ENCODE measurements at regions not wholly inside any gene's neighbourhood (a gene's known extent, or its start where the extent isn't known, plus 50 kb on each side); places are given as distances from the start of the nearest gene placed in this dataset.

DNA sequence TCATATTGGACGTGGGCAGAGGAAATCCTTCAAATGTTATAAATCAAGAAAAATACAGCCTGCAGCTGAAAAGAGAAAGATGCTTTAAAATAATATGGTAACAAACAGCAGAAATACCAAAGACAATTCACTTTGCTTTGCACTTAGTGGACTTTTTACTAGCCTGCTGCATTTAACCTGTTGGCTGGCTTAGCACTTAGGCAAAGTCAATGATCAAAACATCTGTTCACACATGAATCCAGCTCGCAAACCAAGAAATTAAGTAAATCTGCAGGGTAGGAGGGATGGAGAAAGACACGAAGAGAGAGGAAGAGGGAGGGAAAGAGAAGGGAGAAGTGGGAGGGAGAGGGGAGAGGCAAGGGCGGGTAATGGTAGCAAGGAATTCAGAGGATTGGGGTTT lies 103.6 kb upstream of the RAB4A start:
- Histone ChIP-seq H4K20me1 (ENCODE audit: insufficient read depth, low read length) (no peaks in the 10 kb centered on the region), H3K27me3 (replicated peaks; ENCODE audit: insufficient read depth, low read length) (no peaks in the 10 kb centered on the region), H3K36me3 (replicated peaks; ENCODE audit: insufficient read depth, low read length) (no peaks in the 10 kb centered on the region), H3K79me2 (ENCODE audit: low read length) (no peaks in the 10 kb centered on the region), H2AFZ (ENCODE audit: low read length) (no peak overlapping the region), H3K27ac (ENCODE audit: low read length) (no peak overlapping the region), H3K4me2 (ENCODE audit: low read depth, low read length) (no peak overlapping the region), H3K9ac (ENCODE audit: low read length) (no peak overlapping the region), H3K4me1 (ENCODE audit: low read length) (peaks cover 8% of the 10 kb centered on the region; the same call in 1 of the 2 replicates), H3F3A (ENCODE audit: insufficient read depth, low read length) (no peaks in the 10 kb centered on the region), H3K4me3 (ENCODE audit: low read length) (no peak overlapping the region), H3K9me2 (replicated peaks; ENCODE audit: insufficient read depth, low read length) (no peaks in the 10 kb centered on the region), H3K9me3 (replicated peaks; ENCODE audit: insufficient read depth, low read length) (no peaks in the 10 kb centered on the region)
- no peak for DNase-seq
- TF ChIP-seq EZH2 (optimal IDR thresholded peaks at IDR 0.05; ENCODE audit: low read depth, low read length) (no peak), EZH2phosphoT487 (IDR thresholded peaks at IDR 0.05; ENCODE audit: low read length) (no peak)
- TF ChIP-seq, protein P1, sequence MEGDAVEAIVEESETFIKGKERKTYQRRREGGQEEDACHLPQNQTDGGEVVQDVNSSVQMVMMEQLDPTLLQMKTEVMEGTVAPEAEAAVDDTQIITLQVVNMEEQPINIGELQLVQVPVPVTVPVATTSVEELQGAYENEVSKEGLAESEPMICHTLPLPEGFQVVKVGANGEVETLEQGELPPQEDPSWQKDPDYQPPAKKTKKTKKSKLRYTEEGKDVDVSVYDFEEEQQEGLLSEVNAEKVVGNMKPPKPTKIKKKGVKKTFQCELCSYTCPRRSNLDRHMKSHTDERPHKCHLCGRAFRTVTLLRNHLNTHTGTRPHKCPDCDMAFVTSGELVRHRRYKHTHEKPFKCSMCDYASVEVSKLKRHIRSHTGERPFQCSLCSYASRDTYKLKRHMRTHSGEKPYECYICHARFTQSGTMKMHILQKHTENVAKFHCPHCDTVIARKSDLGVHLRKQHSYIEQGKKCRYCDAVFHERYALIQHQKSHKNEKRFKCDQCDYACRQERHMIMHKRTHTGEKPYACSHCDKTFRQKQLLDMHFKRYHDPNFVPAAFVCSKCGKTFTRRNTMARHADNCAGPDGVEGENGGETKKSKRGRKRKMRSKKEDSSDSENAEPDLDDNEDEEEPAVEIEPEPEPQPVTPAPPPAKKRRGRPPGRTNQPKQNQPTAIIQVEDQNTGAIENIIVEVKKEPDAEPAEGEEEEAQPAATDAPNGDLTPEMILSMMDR (IDR thresholded peaks at IDR 0.05; ENCODE audit: low read length), result no peak

DNA sequence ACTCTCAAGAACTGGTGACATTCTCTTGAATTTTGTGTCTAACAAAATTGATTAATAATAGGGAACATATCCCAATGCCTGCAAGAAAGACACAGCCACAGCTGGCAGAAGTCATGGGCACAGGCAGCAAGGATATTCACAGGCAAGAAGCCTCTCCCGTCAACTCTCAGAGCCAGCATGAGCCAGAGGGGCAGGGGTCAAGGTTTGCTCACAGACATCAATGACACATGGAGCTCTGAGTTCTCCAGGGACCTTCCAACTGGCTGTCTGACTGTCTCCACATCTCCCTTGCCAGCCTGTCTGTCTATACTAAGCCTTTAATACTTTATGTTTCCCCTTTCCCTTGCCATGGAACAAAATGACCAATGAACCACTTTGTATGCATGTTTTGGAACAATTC lies 101.5 kb upstream of the RAB4A start:
- no peaks in the 10 kb centered on the region for H3K9me3 ChIP-seq (replicated peaks; ENCODE audit: insufficient read depth, low read length)
- H3F3A ChIP-seq (ENCODE audit: insufficient read depth, low read length), result no peaks in the 10 kb centered on the region
- H3K27me3 ChIP-seq (replicated peaks; ENCODE audit: insufficient read depth, low read length), result no peaks in the 10 kb centered on the region
- no peaks in the 10 kb centered on the region for H3K9me2 ChIP-seq (replicated peaks; ENCODE audit: insufficient read depth, low read length)
- H3K79me2 ChIP-seq (ENCODE audit: low read length), result no peaks in the 10 kb centered on the region
- H3K4me3 ChIP-seq (ENCODE audit: low read length), result no peak overlapping the region
- H3K4me1 ChIP-seq (ENCODE audit: low read length), result peaks cover 8% of the 10 kb centered on the region; the same call in 1 of the 2 replicates
- H3K36me3 ChIP-seq (replicated peaks; ENCODE audit: insufficient read depth, low read length), result no peaks in the 10 kb centered on the region
- no peak for DNase-seq
- H3K4me2 ChIP-seq (ENCODE audit: low read depth, low read length), result no peak overlapping the region
- no peak for TF ChIP-seq EZH2phosphoT487 (IDR thresholded peaks at IDR 0.05; ENCODE audit: low read length)
- H3K27ac ChIP-seq (ENCODE audit: low read length), result no peak overlapping the region
- no peaks in the 10 kb centered on the region for H4K20me1 ChIP-seq (ENCODE audit: insufficient read depth, low read length)
- H2AFZ ChIP-seq (ENCODE audit: low read length), result no peak overlapping the region
- no peak overlapping the region for H3K9ac ChIP-seq (ENCODE audit: low read length)

DNA sequence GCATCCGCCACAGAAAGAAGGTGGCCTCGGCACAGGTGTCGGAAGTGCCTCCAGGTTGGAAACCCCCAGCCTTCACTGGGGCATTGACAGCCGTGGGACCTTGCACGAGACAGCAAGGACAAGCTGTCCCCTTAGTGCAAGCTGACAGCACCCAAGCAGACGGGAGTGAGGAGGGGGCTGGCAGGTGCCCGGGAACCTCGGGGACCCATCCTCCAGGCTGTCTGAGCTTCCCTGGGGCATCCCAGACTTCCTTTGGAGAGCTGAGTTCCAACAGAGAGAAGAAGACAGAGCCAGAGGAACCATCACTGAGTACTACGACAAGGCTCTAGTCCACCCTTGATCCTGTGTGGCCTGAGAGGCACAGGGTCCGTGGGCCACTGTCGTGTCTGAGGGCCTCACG lies 100.6 kb upstream of the RAB4A start:
- H3K9me2 ChIP-seq (replicated peaks; ENCODE audit: insufficient read depth, low read length), result no peaks in the 10 kb centered on the region
- H3K4me1 ChIP-seq (ENCODE audit: low read length), result peaks cover 6% of the 10 kb centered on the region; the same call in 1 of the 2 replicates
- H3K4me3 ChIP-seq (ENCODE audit: low read length), result no peak overlapping the region
- no peak for TF ChIP-seq EZH2phosphoT487 (IDR thresholded peaks at IDR 0.05; ENCODE audit: low read length)
- TF ChIP-seq, protein P1 (IDR thresholded peaks at IDR 0.05; ENCODE audit: low read length), result no peak
- TF ChIP-seq EZH2 (optimal IDR thresholded peaks at IDR 0.05; ENCODE audit: low read depth, low read length), result no peak
- H3K36me3 ChIP-seq (replicated peaks; ENCODE audit: insufficient read depth, low read length), result no peaks in the 10 kb centered on the region
- no peaks in the 10 kb centered on the region for H3F3A ChIP-seq (ENCODE audit: insufficient read depth, low read length)
- DNase-seq, result no peak
- no peak overlapping the region for H3K4me2 ChIP-seq (ENCODE audit: low read depth, low read length)
- H3K9ac ChIP-seq (ENCODE audit: low read length), result no peak overlapping the region
- no peak overlapping the region for H3K27ac ChIP-seq (ENCODE audit: low read length)
- no peaks in the 10 kb centered on the region for H3K79me2 ChIP-seq (ENCODE audit: low read length)
- H4K20me1 ChIP-seq (ENCODE audit: insufficient read depth, low read length), result no peaks in the 10 kb centered on the region
- no peaks in the 10 kb centered on the region for H3K9me3 ChIP-seq (replicated peaks; ENCODE audit: insufficient read depth, low read length)
- no peaks in the 10 kb centered on the region for H3K27me3 ChIP-seq (replicated peaks; ENCODE audit: insufficient read depth, low read length)
- H2AFZ ChIP-seq (ENCODE audit: low read length), result no peak overlapping the region

DNA sequence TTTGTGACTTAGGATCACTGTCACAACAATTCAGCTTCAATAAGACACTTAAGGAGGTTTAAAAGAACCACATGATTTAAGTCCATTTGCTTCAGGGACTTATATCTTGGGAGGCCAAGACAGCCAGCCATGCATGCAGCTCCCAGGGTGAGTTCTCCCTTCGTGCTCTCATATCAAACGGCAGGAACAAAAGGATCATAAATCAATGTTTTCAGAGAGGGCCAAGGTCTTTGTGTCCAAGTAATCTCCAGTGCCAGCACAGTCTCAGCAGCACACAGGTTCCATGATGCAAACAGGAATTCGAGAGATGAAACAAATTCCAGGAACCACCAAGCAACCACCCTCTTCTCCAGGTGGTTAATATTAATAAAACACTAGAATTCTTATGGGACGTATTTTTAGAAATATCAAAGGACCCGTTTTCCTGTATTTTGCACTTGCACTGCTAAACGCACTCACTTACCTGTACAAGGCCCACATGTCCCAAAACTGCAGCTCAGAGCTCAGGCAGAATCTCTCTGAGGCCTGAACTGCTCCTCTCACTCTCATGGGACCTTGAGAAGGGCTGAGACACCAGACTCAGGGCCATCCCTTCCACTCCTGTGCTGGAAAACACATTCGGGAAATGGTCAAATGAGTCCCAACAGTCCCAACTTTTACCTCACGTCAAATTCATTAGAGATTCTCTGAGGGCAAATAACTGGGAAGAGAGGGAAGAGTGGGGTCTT lies 100.0 kb upstream of the RAB4A start:
- no peak for DNase-seq
- Histone ChIP-seq H3K9me3 (replicated peaks; ENCODE audit: insufficient read depth, low read length) (no peaks in the 10 kb centered on the region), H2AFZ (ENCODE audit: low read length) (no peak overlapping the region), H3K9me2 (replicated peaks; ENCODE audit: insufficient read depth, low read length) (no peaks in the 10 kb centered on the region), H3K4me3 (ENCODE audit: low read length) (no peak overlapping the region), H3K36me3 (replicated peaks; ENCODE audit: insufficient read depth, low read length) (no peaks in the 10 kb centered on the region), H3K27me3 (replicated peaks; ENCODE audit: insufficient read depth, low read length) (no peaks in the 10 kb centered on the region), H3K27ac (ENCODE audit: low read length) (no peak overlapping the region), H3F3A (ENCODE audit: insufficient read depth, low read length) (no peaks in the 10 kb centered on the region), H3K9ac (ENCODE audit: low read length) (no peak overlapping the region), H3K4me1 (ENCODE audit: low read length) (no peaks in the 10 kb centered on the region), H3K4me2 (ENCODE audit: low read depth, low read length) (no peak overlapping the region), H3K79me2 (ENCODE audit: low read length) (no peaks in the 10 kb centered on the region), H4K20me1 (ENCODE audit: insufficient read depth, low read length) (no peaks in the 10 kb centered on the region)
- TF ChIP-seq, protein P1 (IDR thresholded peaks at IDR 0.05; ENCODE audit: low read length), result no peak
- no peak for TF ChIP-seq EZH2phosphoT487 (IDR thresholded peaks at IDR 0.05; ENCODE audit: low read length)
